ENCODE measurements at regions not wholly inside any gene's neighbourhood (a gene's known extent, or its start where the extent isn't known, plus 50 kb on each side); places are given as distances from the start of the nearest gene placed in this dataset.
"Not testable (repeated sequence)": the region's sequence is repeated elsewhere in the genome, so short reads cannot be mapped to it uniquely, and the experiment has no call there.

- DNase-seq (ENCODE audit: low read depth), result no peak
Observed at GRCh38 chr2:106009096-106009495, 185.0 kb downstream of the UXS1 start.

GRCh38 chr2:106004851-106005250 lies 189.2 kb downstream of the UXS1 start:
- no peak for DNase-seq (ENCODE audit: low read depth)

GRCh38 chr2:105999211-105999989 lies 194.7 kb downstream of the UXS1 start:
- DNase-seq (ENCODE audit: low read depth), result no peak

GRCh38 chr2:105997711-105998110 lies 196.4 kb downstream of the UXS1 start:
- DNase-seq (ENCODE audit: low read depth), result no peak

GRCh38 chr2:105990624-105991023 lies 203.5 kb downstream of the UXS1 start:
- no peak for DNase-seq (ENCODE audit: low read depth)

GRCh38 chr2:105989803-105990202 lies 204.3 kb downstream of the UXS1 start:
- not testable (repeated sequence) for DNase-seq (ENCODE audit: low read depth)

GRCh38 chr2:105989070-105989469 lies 205.0 kb downstream of the UXS1 start:
- no peak for DNase-seq (ENCODE audit: low read depth)

GRCh38 chr2:105977807-105978206 lies 216.3 kb downstream of the UXS1 start:
- DNase-seq (ENCODE audit: low read depth), result no peak

GRCh38 chr2:105977212-105977611 lies 216.9 kb downstream of the UXS1 start:
- peak; percentile 93 for DNase-seq (ENCODE audit: low read depth)

- DNase-seq (ENCODE audit: low read depth), result no peak
Observed at GRCh38 chr2:105974812-105975211, 219.3 kb downstream of the UXS1 start.

GRCh38 chr2:105972927-105973326 lies 221.2 kb downstream of the UXS1 start:
- DNase-seq (ENCODE audit: low read depth), result no peak

- DNase-seq (ENCODE audit: low read depth), result no peak
Observed at GRCh38 chr2:105972246-105972645, 221.9 kb downstream of the UXS1 start.

GRCh38 chr2:105969552-105969951 lies 224.5 kb downstream of the UXS1 start:
- DNase-seq (ENCODE audit: low read depth), result no peak

- DNase-seq (ENCODE audit: low read depth), result no peak
Observed at GRCh38 chr2:105962221-105962620, 217.5 kb downstream of the NCK2 start.

- DNase-seq (ENCODE audit: low read depth), result no peak
Observed at GRCh38 chr2:105961599-105962146, 217.0 kb downstream of the NCK2 start.

GRCh38 chr2:105959357-105959756 lies 214.6 kb downstream of the NCK2 start:
- no peak for DNase-seq (ENCODE audit: low read depth)

- DNase-seq (ENCODE audit: low read depth), result no peak
Observed at GRCh38 chr2:105954891-105955290, 210.2 kb downstream of the NCK2 start.

GRCh38 chr2:105953942-105954341 lies 209.2 kb downstream of the NCK2 start:
- no peak for DNase-seq (ENCODE audit: low read depth)

- DNase-seq (ENCODE audit: low read depth), result no peak
Observed at GRCh38 chr2:105952131-105952530, 207.4 kb downstream of the NCK2 start.

- DNase-seq (ENCODE audit: low read depth), result no peak
Observed at GRCh38 chr2:105951384-105951694, 206.6 kb downstream of the NCK2 start.

- no peak for DNase-seq (ENCODE audit: low read depth)
Observed at GRCh38 chr2:105950521-105951383, 206.0 kb downstream of the NCK2 start.

GRCh38 chr2:105943977-105944376 lies 199.3 kb downstream of the NCK2 start:
- DNase-seq (ENCODE audit: low read depth), result no peak
